IPS-18a (cell line): ENCODE measurements at regions not wholly inside any gene's neighbourhood (a gene's known extent, or its start where the extent isn't known, plus 50 kb on each side); places are given as distances from the start of the nearest gene placed in this dataset.
"Not testable (repeated sequence)": the region's sequence is repeated elsewhere in the genome, so short reads cannot be mapped to it uniquely, and the experiment has no call there.

Experiments
- H3K27ac ChIP-seq: one replicate; pipeline ENCODE4 v1.5.1; 2013; ENCODE audit warnings: low read length
- H3K27me3 ChIP-seq: one replicate; pipeline ENCODE4 v1.6.1; 2013; ENCODE audit warnings: mild to moderate bottlenecking, low read length; ENCODE audit not compliant: control insufficient read depth, insufficient read depth
- H3K36me3 ChIP-seq: one replicate; pipeline ENCODE4 v1.6.1; 2013; ENCODE audit warnings: low read depth, low read length; ENCODE audit not compliant: control insufficient read depth
- H3K4me1 ChIP-seq: one replicate; pipeline ENCODE4 v1.6.1; 2013; ENCODE audit warnings: low read depth, low read length; ENCODE audit not compliant: control insufficient read depth
- H3K4me3 ChIP-seq: one replicate; pipeline ENCODE4 v1.5.1; 2013; ENCODE audit warnings: low read length
- H3K9ac ChIP-seq: one replicate; pipeline ENCODE4 v1.6.1; 2013; ENCODE audit warnings: mild to moderate bottlenecking, low read length, moderate library complexity
- H3K9me3 ChIP-seq: one replicate; pipeline ENCODE4 v1.6.1; 2013; ENCODE audit warnings: low read depth, low read length; ENCODE audit not compliant: control insufficient read depth

GRCh38 chr4:189547559-189547958 lies 393.1 kb upstream of the FRG1 start:
- Histone ChIP-seq H3K27ac (no peak overlapping the region), H3K9me3 (no peaks in the 10 kb centered on the region), H3K27me3 (no peaks in the 10 kb centered on the region), H3K36me3 (no peaks in the 10 kb centered on the region), H3K4me1 (no peaks in the 10 kb centered on the region), H3K4me3 (no peak overlapping the region), H3K9ac (no peak overlapping the region)

- Histone ChIP-seq H3K9ac (no peak overlapping the region), H3K4me3 (no peak overlapping the region), H3K36me3 (no peaks in the 10 kb centered on the region), H3K27me3 (no peaks in the 10 kb centered on the region), H3K4me1 (no peaks in the 10 kb centered on the region), H3K27ac (no peak overlapping the region), H3K9me3 (no peaks in the 10 kb centered on the region)
These were observed 392.1 kb upstream of the FRG1 start for GRCh38 chr4:189548484-189549125.

GRCh38 chr4:189551931-189552670 lies 388.6 kb upstream of the FRG1 start:
- H3K27ac ChIP-seq, H3K9me3 ChIP-seq, H3K4me1 ChIP-seq, H3K4me3 ChIP-seq, H3K36me3 ChIP-seq, H3K9ac ChIP-seq, H3K27me3 ChIP-seq: not testable (repeated sequence)

- H3K4me1 ChIP-seq, H3K9ac ChIP-seq, H3K36me3 ChIP-seq, H3K27me3 ChIP-seq, H3K9me3 ChIP-seq, H3K27ac ChIP-seq, H3K4me3 ChIP-seq: not testable (repeated sequence)
These were observed 380.1 kb upstream of the FRG1 start for GRCh38 chr4:189560605-189561004.

GRCh38 chr4:189563751-189564150 lies 376.9 kb upstream of the FRG1 start:
- H3K27me3 ChIP-seq, H3K9ac ChIP-seq, H3K9me3 ChIP-seq, H3K4me3 ChIP-seq, H3K36me3 ChIP-seq, H3K4me1 ChIP-seq, H3K27ac ChIP-seq: not testable (repeated sequence)

- H3K27me3 ChIP-seq, H3K9ac ChIP-seq, H3K9me3 ChIP-seq, H3K4me1 ChIP-seq, H3K4me3 ChIP-seq, H3K36me3 ChIP-seq, H3K27ac ChIP-seq: not testable (repeated sequence)
These were observed 374.4 kb upstream of the FRG1 start for GRCh38 chr4:189566271-189566670.

- not testable (repeated sequence) for H3K36me3 ChIP-seq, H3K9me3 ChIP-seq, H3K27ac ChIP-seq, H3K9ac ChIP-seq, H3K4me1 ChIP-seq, H3K27me3 ChIP-seq, H3K4me3 ChIP-seq
These were observed 373.8 kb upstream of the FRG1 start for GRCh38 chr4:189566900-189567299.

GRCh38 chr4:189579645-189580044 lies 361.0 kb upstream of the FRG1 start:
- not testable (repeated sequence) for H3K27me3 ChIP-seq, H3K9me3 ChIP-seq, H3K27ac ChIP-seq, H3K4me3 ChIP-seq, H3K9ac ChIP-seq, H3K4me1 ChIP-seq, H3K36me3 ChIP-seq

- not testable (repeated sequence) for H3K4me3 ChIP-seq, H3K36me3 ChIP-seq, H3K27ac ChIP-seq, H3K4me1 ChIP-seq, H3K9ac ChIP-seq, H3K27me3 ChIP-seq, H3K9me3 ChIP-seq
These were observed 353.6 kb upstream of the FRG1 start for GRCh38 chr4:189586908-189587632.

GRCh38 chr4:189589201-189589600 lies 351.5 kb upstream of the FRG1 start:
- H3K4me1 ChIP-seq, H3K9ac ChIP-seq, H3K4me3 ChIP-seq, H3K27me3 ChIP-seq, H3K36me3 ChIP-seq, H3K9me3 ChIP-seq, H3K27ac ChIP-seq: not testable (repeated sequence)

GRCh38 chr4:189592890-189593289 lies 347.8 kb upstream of the FRG1 start:
- no peak overlapping the region for H3K4me3 ChIP-seq
- no peaks in the 10 kb centered on the region for H3K9me3 ChIP-seq
- no peaks in the 10 kb centered on the region for H3K4me1 ChIP-seq
- H3K27me3 ChIP-seq: no peaks in the 10 kb centered on the region
- no peaks in the 10 kb centered on the region for H3K36me3 ChIP-seq
- no peak overlapping the region for H3K9ac ChIP-seq
- no peak overlapping the region for H3K27ac ChIP-seq

- Histone ChIP-seq H3K4me3 (no peak overlapping the region), H3K9ac (no peak overlapping the region), H3K36me3 (no peaks in the 10 kb centered on the region), H3K27ac (no peak overlapping the region), H3K4me1 (no peaks in the 10 kb centered on the region), H3K27me3 (no peaks in the 10 kb centered on the region), H3K9me3 (no peaks in the 10 kb centered on the region)
These were observed 343.3 kb upstream of the FRG1 start for GRCh38 chr4:189597341-189597740.
